CD4-positive, CD25-positive, alpha-beta regulatory T cell (primary cell): ENCODE measurements at regions not wholly inside any gene's neighbourhood (a gene's known extent, or its start where the extent isn't known, plus 50 kb on each side); places are given as distances from the start of the nearest gene placed in this dataset.

ENCODE experiments used
- ATAC-seq, 2 donors: fragments of 150-1000 bp; cut with Tn5 transposase; one replicate each; pipeline ENCODE4 v1.10.0; 2021; ENCODE audit warnings: low read depth in 2 of 2, moderate number of reproducible peaks in 2 of 2, moderate library complexity in 1 of 2
- DNase-seq, 3 donors: peaks; one replicate each; pipeline versions ENCODE4 v3.0.0 to v3.0.0-alpha.2; 2012 to 2022; ENCODE audit warnings: mixed read lengths in 1 of 3
- H3K27ac ChIP-seq: one replicate; pipeline ENCODE4 v1.7.0; 2013; ENCODE audit warnings: mild to moderate bottlenecking, low read length; ENCODE audit not compliant: insufficient read depth, poor library complexity, severe bottlenecking
- H3K27me3 ChIP-seq: one replicate; pipeline ENCODE4 v1.7.0; 2013; ENCODE audit warnings: low read length; ENCODE audit not compliant: control insufficient read depth, insufficient read depth
- H3K36me3 ChIP-seq: one replicate; pipeline ENCODE4 v1.7.0; 2013; ENCODE audit warnings: mild to moderate bottlenecking, low read length, moderate library complexity; ENCODE audit not compliant: control insufficient read depth, insufficient read depth
- H3K4me1 ChIP-seq: 2 replicates; pipeline ENCODE4 v1.7.0; 2013; ENCODE audit warnings: mild to moderate bottlenecking, low read length; ENCODE audit not compliant: insufficient read depth, control insufficient read depth, poor library complexity, severe bottlenecking
- H3K4me3 ChIP-seq: one replicate; pipeline ENCODE4 v1.7.0; 2013; ENCODE audit warnings: low read depth, mild to moderate bottlenecking, low read length, moderate library complexity
- H3K9me3 ChIP-seq, 2 experiments: 1 replicate in 1 of 2; 2 replicates in 1 of 2; pipeline ENCODE4 v1.7.0; 2013; ENCODE audit warnings: low read length in 2 of 2, mild to moderate bottlenecking in 1 of 2, moderate library complexity in 1 of 2; ENCODE audit not compliant: control insufficient read depth in 2 of 2
- H3K27ac Mint-ChIP-seq, 3 donors: one replicate each; pipeline ENCODE4 v1.8.0; 2020 to 2022; ENCODE audit warnings: mild to moderate bottlenecking in 3 of 3, mixed read lengths in 3 of 3, moderate library complexity in 2 of 3
- H3K27me3 Mint-ChIP-seq: one replicate; pipeline ENCODE4 v1.8.0; 2022; ENCODE audit warnings: mild to moderate bottlenecking, mixed read lengths
- H3K36me3 Mint-ChIP-seq: one replicate; pipeline ENCODE4 v1.8.0; 2020; ENCODE audit warnings: mixed read lengths
- H3K4me1 Mint-ChIP-seq, 4 donors: one replicate each; pipeline ENCODE4 v1.8.0; 2020 to 2022; ENCODE audit warnings: mixed read lengths in 4 of 4, mild to moderate bottlenecking in 1 of 4
- H3K4me3 Mint-ChIP-seq, 4 donors: one replicate each; pipeline ENCODE4 v1.8.0; 2020 to 2022; ENCODE audit warnings: mild to moderate bottlenecking in 4 of 4, mixed read lengths in 4 of 4, moderate library complexity in 3 of 4
- H3K9me3 Mint-ChIP-seq, 7 donors: one replicate each; pipeline ENCODE4 v1.8.0; 2020 to 2022; ENCODE audit warnings: mixed read lengths in 7 of 7, mild to moderate bottlenecking in 3 of 7, moderate library complexity in 2 of 7

DNA sequence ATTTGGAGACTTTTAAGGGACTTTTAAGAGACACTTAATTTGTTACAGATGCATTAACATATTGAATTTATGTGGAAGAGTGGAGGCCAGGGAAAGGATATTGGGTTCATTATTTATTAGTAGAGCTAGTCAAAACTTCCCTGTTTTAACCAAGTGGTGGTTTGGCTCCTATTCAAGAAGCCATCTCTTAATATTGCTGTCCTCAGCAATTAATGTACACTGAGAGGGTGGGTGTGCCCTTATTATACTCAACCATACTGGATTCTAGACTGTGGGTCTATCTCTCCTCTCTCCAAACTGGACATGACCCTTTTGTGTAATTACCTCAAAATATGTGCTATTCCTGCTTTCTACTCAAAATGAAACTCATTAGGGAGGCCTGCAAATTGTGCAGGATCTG lies 398.7 kb upstream of the DDHD1 start:
- Histone ChIP-seq H3K27ac (no peak overlapping the region), H3K4me3 (no peak overlapping the region)
- no peak for DNase-seq

DNA sequence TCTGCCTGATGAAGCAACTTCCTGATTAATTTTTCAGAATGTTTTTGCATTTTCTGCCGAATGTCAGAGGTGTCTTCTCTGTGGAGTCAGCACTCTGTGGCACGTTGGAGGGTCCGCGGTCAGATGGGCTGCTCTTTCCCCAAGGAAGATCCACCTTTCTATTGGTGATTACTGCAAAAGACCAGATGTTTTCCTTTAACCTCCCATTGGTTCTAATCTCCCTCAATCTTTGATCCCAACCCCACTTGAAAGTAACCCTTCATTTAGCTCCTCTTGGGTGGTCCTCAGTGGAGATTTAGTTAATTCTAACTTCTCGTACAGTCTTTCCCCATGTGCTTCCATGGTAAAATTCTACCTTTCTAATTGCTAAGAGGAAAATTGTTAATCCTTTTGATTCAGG lies 397.7 kb upstream of the DDHD1 start:
- Mint-ChIP-seq H3K4me3 (no peak overlapping the region), H3K27me3 (no peaks in the 10 kb centered on the region), H3K36me3 (no peaks in the 10 kb centered on the region), H3K9me3 (peaks cover 0 to 5% (median 1%) of the 10 kb centered on the region in 7 donors), H3K27ac (no peak overlapping the region), H3K4me1 (no peaks in the 10 kb centered on the region)
- Histone ChIP-seq H3K27me3 (no peaks in the 10 kb centered on the region), H3K4me3 (no peak overlapping the region), H3K27ac (no peak overlapping the region), H3K9me3 (no peaks in the 10 kb centered on the region), H3K36me3 (no peaks in the 10 kb centered on the region), H3K4me1 (no peaks in the 10 kb centered on the region)
- ATAC-seq (no peak), DNase-seq (no peak)

More for the DNA sequence above, 398.7 kb upstream of the DDHD1 start:
- H3K9me3 ChIP-seq, result no peaks in the 10 kb centered on the region
- Mint-ChIP-seq H3K36me3 (no peaks in the 10 kb centered on the region), H3K4me3 (no peak overlapping the region), H3K27me3 (no peaks in the 10 kb centered on the region), H3K4me1 (no peaks in the 10 kb centered on the region), H3K9me3 (peaks cover 0 to 6% (median 2%) of the 10 kb centered on the region in 7 donors), H3K27ac (no peak overlapping the region)
- no peaks in the 10 kb centered on the region for H3K27me3 ChIP-seq
- ATAC-seq, result no peak
- H3K4me1 ChIP-seq, result no peaks in the 10 kb centered on the region
- no peaks in the 10 kb centered on the region for H3K36me3 ChIP-seq

DNA sequence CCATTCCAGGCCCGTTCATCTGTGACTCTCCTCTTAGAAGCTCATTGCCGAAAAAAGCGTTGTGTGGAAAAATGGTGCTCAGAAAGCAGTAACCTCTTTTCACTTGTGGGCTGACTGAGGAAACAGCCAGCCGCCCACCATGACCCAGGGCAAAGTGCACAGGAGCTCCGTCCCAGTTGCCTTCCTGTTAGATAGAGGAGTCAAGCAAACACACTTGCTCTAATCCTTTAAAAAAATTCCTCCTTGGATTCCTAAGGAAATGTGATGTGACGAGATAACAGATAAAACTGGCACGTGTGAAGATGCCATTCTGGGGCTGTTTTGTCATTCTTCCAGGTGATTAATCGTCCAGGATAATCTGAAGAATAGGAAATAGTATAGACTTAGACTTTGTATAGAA lies 396.8 kb upstream of the DDHD1 start:
- Mint-ChIP-seq H3K4me1 (no peaks in the 10 kb centered on the region), H3K36me3 (no peaks in the 10 kb centered on the region)
- ATAC-seq, result no peak

DNA sequence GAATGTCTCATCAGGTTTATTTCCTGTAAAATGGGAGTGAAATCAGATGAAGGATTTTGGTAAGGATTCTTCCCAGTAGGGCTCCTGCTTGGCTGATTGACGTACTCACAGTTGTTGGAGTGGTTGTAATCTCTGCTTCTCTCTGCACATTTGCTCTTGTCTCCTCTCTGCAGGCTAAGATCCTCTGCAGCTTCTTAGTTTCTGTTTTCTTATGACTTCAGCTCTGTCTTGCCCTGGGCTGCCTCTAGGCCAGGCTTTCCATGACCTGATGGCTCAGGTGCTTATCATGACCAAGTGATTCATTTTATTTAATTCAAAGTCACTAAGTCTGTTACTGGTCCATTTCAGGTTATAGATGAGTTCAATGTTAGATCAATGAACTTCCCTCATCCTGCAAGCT lies 394.5 kb upstream of the DDHD1 start:
- H3K36me3 Mint-ChIP-seq, result no peaks in the 10 kb centered on the region
- H3K27me3 Mint-ChIP-seq, result no peaks in the 10 kb centered on the region
- H3K4me3 Mint-ChIP-seq, result no peak overlapping the region
- no peak overlapping the region for H3K4me3 ChIP-seq
- H3K36me3 ChIP-seq, result no peaks in the 10 kb centered on the region
- DNase-seq (no peak), ATAC-seq (no peak)
- no peaks in the 10 kb centered on the region for H3K9me3 ChIP-seq
- H3K27ac ChIP-seq, result no peak overlapping the region
- H3K4me1 ChIP-seq, result no peaks in the 10 kb centered on the region
- no peaks in the 10 kb centered on the region for H3K4me1 Mint-ChIP-seq
- peaks cover 0 to 3% (median 0%) of the 10 kb centered on the region in 7 donors for H3K9me3 Mint-ChIP-seq
- no peaks in the 10 kb centered on the region for H3K27me3 ChIP-seq
- no peak overlapping the region for H3K27ac Mint-ChIP-seq

More for the DNA sequence above, 396.8 kb upstream of the DDHD1 start:
- H3K27me3 Mint-ChIP-seq, result no peaks in the 10 kb centered on the region
- Histone ChIP-seq H3K27ac (no peak overlapping the region), H3K9me3 (no peaks in the 10 kb centered on the region), H3K4me1 (no peaks in the 10 kb centered on the region), H3K4me3 (no peak overlapping the region), H3K36me3 (no peaks in the 10 kb centered on the region), H3K27me3 (no peaks in the 10 kb centered on the region)
- H3K4me3 Mint-ChIP-seq, result no peak overlapping the region
- peaks cover 0 to 3% (median 1%) of the 10 kb centered on the region in 7 donors for H3K9me3 Mint-ChIP-seq
- H3K27ac Mint-ChIP-seq, result no peak overlapping the region
- no peak for DNase-seq

DNA sequence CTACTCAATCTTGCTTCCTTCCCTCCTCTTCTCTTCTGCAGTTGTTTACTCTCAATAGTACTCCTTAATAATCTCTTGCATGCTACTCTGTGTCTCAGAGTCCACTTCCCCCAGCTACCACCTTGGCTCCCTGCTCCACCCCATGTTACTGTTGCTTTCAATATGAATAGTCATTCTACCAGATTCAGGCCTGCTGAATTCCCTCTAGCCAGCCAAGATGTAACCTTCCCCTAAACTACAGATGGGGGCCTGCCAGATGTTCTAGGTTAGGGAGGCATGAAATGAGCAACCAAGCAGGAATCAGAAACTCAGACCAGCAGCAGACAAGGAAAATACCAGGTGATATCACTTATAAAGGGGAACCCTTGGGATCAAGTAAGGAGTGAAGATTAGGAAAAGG lies 392.1 kb upstream of the DDHD1 start:
- Mint-ChIP-seq H3K9me3 (peaks cover 0 to 3% (median 0%) of the 10 kb centered on the region in 7 donors), H3K4me1 (no peaks in the 10 kb centered on the region), H3K27ac (no peak overlapping the region), H3K36me3 (no peaks in the 10 kb centered on the region), H3K4me3 (no peak overlapping the region), H3K27me3 (no peaks in the 10 kb centered on the region)
- Histone ChIP-seq H3K4me3 (no peak overlapping the region), H3K4me1 (no peaks in the 10 kb centered on the region), H3K27me3 (no peaks in the 10 kb centered on the region), H3K36me3 (no peaks in the 10 kb centered on the region), H3K9me3 (no peaks in the 10 kb centered on the region), H3K27ac (no peak overlapping the region)
- DNase-seq (no peak), ATAC-seq (no peak)

DNA sequence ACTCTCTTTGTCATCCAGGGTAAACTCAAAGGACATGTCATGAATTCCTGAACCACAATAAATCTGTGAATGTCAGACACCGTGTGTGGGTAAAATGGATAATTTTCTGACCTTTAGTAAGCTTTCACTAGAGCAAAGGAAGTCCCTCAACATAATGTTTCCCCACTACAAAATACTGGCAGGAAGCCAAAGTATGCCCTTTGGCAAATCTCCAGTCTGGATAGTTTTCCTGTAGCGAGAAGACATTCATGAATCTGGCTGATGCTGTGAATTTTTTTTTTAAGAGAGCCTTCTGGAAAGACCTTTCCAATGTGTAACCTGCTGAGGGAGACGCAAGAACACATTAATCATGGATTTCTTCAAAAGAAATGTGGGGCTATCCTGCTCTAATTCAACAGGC lies 389.6 kb upstream of the DDHD1 start:
- Mint-ChIP-seq H3K27me3 (no peaks in the 10 kb centered on the region), H3K27ac (no peak overlapping the region), H3K4me3 (no peak overlapping the region), H3K4me1 (no peaks in the 10 kb centered on the region), H3K36me3 (no peaks in the 10 kb centered on the region), H3K9me3 (peaks cover 0 to 2% (median 0%) of the 10 kb centered on the region in 7 donors)
- H3K36me3 ChIP-seq, result no peaks in the 10 kb centered on the region
- ATAC-seq (no peak), DNase-seq (no peak)
- no peaks in the 10 kb centered on the region for H3K27me3 ChIP-seq
- no peak overlapping the region for H3K4me3 ChIP-seq
- H3K9me3 ChIP-seq, result no peaks in the 10 kb centered on the region
- no peaks in the 10 kb centered on the region for H3K4me1 ChIP-seq
- H3K27ac ChIP-seq, result no peak overlapping the region

DNA sequence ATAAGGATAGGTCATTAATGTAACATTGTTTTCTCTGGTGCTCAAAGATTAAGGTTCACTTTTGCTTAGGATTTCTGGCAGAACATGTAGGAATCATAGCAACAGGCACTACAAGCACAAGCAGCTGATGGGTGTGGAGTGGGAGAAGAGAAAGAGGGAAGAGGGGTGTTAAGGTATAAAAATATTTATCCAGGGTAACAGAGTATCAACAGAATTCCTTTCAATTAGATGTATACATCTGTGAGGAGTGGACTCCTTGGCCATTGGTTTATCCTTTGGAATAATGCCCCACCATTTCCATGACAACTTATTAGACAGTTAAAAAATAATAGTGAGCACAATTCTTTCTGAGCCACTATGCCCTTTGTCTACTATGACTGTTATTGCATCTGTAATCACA lies 388.3 kb upstream of the DDHD1 start:
- Histone ChIP-seq H3K4me3 (no peak overlapping the region), H3K27ac (no peak overlapping the region), H3K4me1 (no peaks in the 10 kb centered on the region), H3K36me3 (no peaks in the 10 kb centered on the region), H3K27me3 (no peaks in the 10 kb centered on the region), H3K9me3 (no peaks in the 10 kb centered on the region)
- Mint-ChIP-seq H3K36me3 (no peaks in the 10 kb centered on the region), H3K4me1 (no peaks in the 10 kb centered on the region), H3K27ac (no peak overlapping the region), H3K9me3 (peaks cover 0 to 2% (median 0%) of the 10 kb centered on the region in 7 donors), H3K27me3 (no peaks in the 10 kb centered on the region), H3K4me3 (no peak overlapping the region)
- ATAC-seq, result no peak
- no peak for DNase-seq

DNA sequence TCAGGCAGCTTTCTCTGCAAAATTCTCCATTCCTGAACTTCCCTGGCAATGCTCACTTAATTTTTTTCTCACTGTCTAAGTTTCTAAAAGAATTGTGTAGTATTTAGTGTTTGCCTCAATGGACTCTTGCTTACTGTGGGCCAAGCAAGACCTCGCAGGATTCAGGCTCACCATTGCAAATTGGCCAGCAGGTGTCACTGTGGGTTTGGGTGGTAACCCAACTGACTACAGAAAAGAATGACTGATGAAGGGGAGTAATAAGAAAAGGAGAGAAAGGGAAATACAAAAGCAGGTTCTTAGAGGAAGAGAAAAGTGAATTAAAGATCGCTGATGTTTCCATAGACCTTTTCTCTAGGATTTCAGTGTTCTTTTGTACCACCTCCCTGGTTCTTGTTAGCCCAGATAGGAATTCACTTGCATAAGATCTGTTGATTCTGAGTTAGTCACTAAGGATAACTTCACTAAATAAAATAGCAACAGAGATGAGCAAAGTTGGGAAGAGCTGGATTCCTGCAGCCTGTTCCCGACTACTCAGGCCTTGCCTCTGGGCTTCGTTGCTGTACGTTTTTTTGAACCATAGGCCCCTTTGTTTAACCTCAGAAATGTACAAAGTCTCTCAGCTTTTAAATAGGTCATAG lies 386.5 kb upstream of the DDHD1 start:
- no peaks in the 10 kb centered on the region for H3K36me3 ChIP-seq
- H3K27me3 ChIP-seq, result no peaks in the 10 kb centered on the region
- no peak overlapping the region for H3K4me3 ChIP-seq
- Mint-ChIP-seq H3K27ac (no peak overlapping the region), H3K4me1 (no peaks in the 10 kb centered on the region), H3K27me3 (no peaks in the 10 kb centered on the region), H3K9me3 (peaks cover 0 to 2% (median 0%) of the 10 kb centered on the region in 7 donors), H3K36me3 (no peaks in the 10 kb centered on the region), H3K4me3 (no peak overlapping the region)
- ATAC-seq (no peak), DNase-seq (peak in 1 of 3 donors; percentile 55)
- H3K9me3 ChIP-seq, result no peaks in the 10 kb centered on the region
- no peak overlapping the region for H3K27ac ChIP-seq
- H3K4me1 ChIP-seq, result no peaks in the 10 kb centered on the region
